HepG2 (cell line): ENCODE measurements at regions not wholly inside any gene's neighbourhood (a gene's known extent, or its start where the extent isn't known, plus 50 kb on each side); places are given as distances from the start of the nearest gene placed in this dataset.

Experiments
- ARNT2 ChIP-seq: sonication (generic); formaldehyde crosslinking; IDR thresholded peaks from 2 replicates; pipeline ENCODE4 v1.8.0; 2022; ENCODE audit warnings: mild to moderate bottlenecking, low read depth, missing genetic modification reagents, moderate library complexity
- ATF7-NPFF ChIP-seq: sonication (generic); formaldehyde crosslinking; IDR thresholded peaks from 2 replicates; pipeline ENCODE4 v1.8.1; 2023; ENCODE audit warnings: mild to moderate bottlenecking, low read depth, missing genetic modification reagents, moderate library complexity
- CERS6 ChIP-seq: sonication (generic); formaldehyde crosslinking; IDR thresholded peaks from 2 replicates; pipeline ENCODE4 v1.5.0; 2020; ENCODE audit warnings: missing genetic modification reagents
- ERF ChIP-seq: IDR thresholded peaks from 2 replicates; pipeline ENCODE4 v1.6.1; 2018; ENCODE audit warnings: missing biosample characterization, missing genetic modification reagents
- ETS1 ChIP-seq: sonication (generic); formaldehyde crosslinking; IDR thresholded peaks from 2 replicates; pipeline ENCODE4 v1.4.0; 2020; ENCODE audit warnings: missing genetic modification reagents
- FOSL2 ChIP-seq: sonication (generic); formaldehyde crosslinking; IDR thresholded peaks from 2 replicates; pipeline ENCODE4 v1.4.0; 2020; ENCODE audit warnings: missing genetic modification reagents
- GABPA ChIP-seq, 2 experiments: IDR thresholded peaks; 2 replicates each; pipeline ENCODE4 v1.6.1; 2011 to 2016; ENCODE audit warnings: low read depth in 2 of 2, low read length in 1 of 2, missing biosample characterization in 1 of 2, missing genetic modification characterization in 1 of 2
- GATA4 ChIP-seq: sonication (generic); IDR thresholded peaks from 2 replicates; pipeline ENCODE4 v1.6.1; 2016; ENCODE audit warnings: antibody characterized with exemption, low read depth, borderline replicate concordance
- MLLT10 ChIP-seq: sonication (generic); formaldehyde crosslinking; IDR thresholded peaks from 2 replicates; pipeline ENCODE4 v1.4.0; 2020; ENCODE audit warnings: missing genetic modification reagents
- MTA1 ChIP-seq: sonication (generic); formaldehyde crosslinking; IDR thresholded peaks from 2 replicates; pipeline ENCODE4 v1.4.0; 2020; ENCODE audit warnings: missing genetic modification reagents, mild to moderate bottlenecking, borderline replicate concordance
- NCOA2 ChIP-seq: sonication (generic); formaldehyde crosslinking; IDR thresholded peaks from 2 replicates; pipeline ENCODE4 v1.8.0; 2022; ENCODE audit warnings: inconsistent platforms
- NRL ChIP-seq: sonication (generic); formaldehyde crosslinking; IDR thresholded peaks from 2 replicates; pipeline ENCODE4 v1.5.0; 2020; ENCODE audit warnings: missing genetic modification reagents, mild to moderate bottlenecking, moderate library complexity, borderline replicate concordance
- SIX4 ChIP-seq: sonication (generic); formaldehyde crosslinking; IDR thresholded peaks from 2 replicates; pipeline ENCODE4 v1.4.0; 2020; ENCODE audit warnings: missing genetic modification reagents
- SRSF9 ChIP-seq: fragments of 200-400 bp; formaldehyde crosslinking; IDR thresholded peaks from 2 replicates; pipeline ENCODE4 v1.6.1; 2018; ENCODE audit warnings: borderline replicate concordance, mild to moderate bottlenecking, low read depth, low read length; ENCODE audit not compliant: insufficient read depth, poor library complexity, severe bottlenecking
- TFDP2 ChIP-seq: sonication (generic); formaldehyde crosslinking; IDR thresholded peaks from 2 replicates; pipeline ENCODE4 v1.4.0; 2020; ENCODE audit warnings: missing genetic modification reagents
- TSC22D2 ChIP-seq: sonication (generic); formaldehyde crosslinking; IDR thresholded peaks from 2 replicates; pipeline ENCODE4 v1.5.1; 2020; ENCODE audit warnings: missing genetic modification reagents, mild to moderate bottlenecking, borderline replicate concordance
- ZBTB26 ChIP-seq: IDR thresholded peaks from 2 replicates; pipeline ENCODE4 v1.6.1; 2016; ENCODE audit warnings: missing compliant biosample characterization, missing genetic modification reagents, borderline replicate concordance
- ZBTB34 ChIP-seq: sonication (generic); formaldehyde crosslinking; IDR thresholded peaks from 2 replicates; pipeline ENCODE4 v1.8.0; 2022; ENCODE audit warnings: mild to moderate bottlenecking, missing genetic modification reagents
- ZEB1 ChIP-seq: IDR thresholded peaks from 2 replicates; pipeline ENCODE4 v1.6.1; 2012; ENCODE audit warnings: mild to moderate bottlenecking, low read depth, inconsistent platforms; ENCODE audit not compliant: insufficient replicate concordance
- ZFYVE20 ChIP-seq: sonication (generic); formaldehyde crosslinking; IDR thresholded peaks from 2 replicates; pipeline ENCODE4 v1.8.0; 2023; ENCODE audit warnings: low read depth, mild to moderate bottlenecking, moderate library complexity, missing genetic modification reagents, borderline replicate concordance
- ZNF101 ChIP-seq: sonication (generic); formaldehyde crosslinking; IDR thresholded peaks from 2 replicates; pipeline ENCODE4 v1.4.0; 2020; ENCODE audit warnings: mild to moderate bottlenecking, low read depth, missing genetic modification reagents, borderline replicate concordance
- ZNF143 ChIP-seq: sonication (generic); formaldehyde crosslinking; IDR thresholded peaks from 2 replicates; pipeline ENCODE4 v1.4.0; 2020; ENCODE audit warnings: missing genetic modification reagents
- ZNF251 ChIP-seq: sonication (generic); formaldehyde crosslinking; IDR thresholded peaks from 2 replicates; pipeline ENCODE4 v1.9.0; 2021; ENCODE audit warnings: mild to moderate bottlenecking, missing genetic modification reagents
- ZNF446 ChIP-seq: sonication (generic); formaldehyde crosslinking; IDR thresholded peaks from 2 replicates; pipeline ENCODE4 v1.5.0; 2020; ENCODE audit warnings: mild to moderate bottlenecking, missing genetic modification reagents
- ZSCAN12 ChIP-seq: sonication (generic); formaldehyde crosslinking; IDR thresholded peaks from 2 replicates; pipeline ENCODE4 v1.9.0; 2021; ENCODE audit warnings: mild to moderate bottlenecking, missing genetic modification reagents

- TF ChIP-seq TFDP2: no peak
- TF ChIP-seq ZBTB26 (CRISPR knock-in tag): 0 out of 2 replicates have a peak, but pooled peaks have one; percentile 19
- no peak for TF ChIP-seq CERS6 (CRISPR knock-in tag)
- peak; percentile 44; the same call in 1 of the 2 replicates for TF ChIP-seq SIX4 (CRISPR knock-in tag)
- 0 out of 2 replicates have a peak, but pooled peaks have one; percentile 58 for TF ChIP-seq ZNF101
- no peak for TF ChIP-seq ZNF446 (CRISPR knock-in tag)
- TF ChIP-seq ZSCAN12: no peak
- no peak for TF ChIP-seq ZNF251 (CRISPR knock-in tag)
- peak; percentile 39; the same call in 1 of the 2 replicates for TF ChIP-seq ERF (CRISPR knock-in tag)
- TF ChIP-seq TSC22D2 (CRISPR knock-in tag): no peak; the same call in 1 of the 2 replicates
- TF ChIP-seq SRSF9: no peak
- TF ChIP-seq ZFYVE20 (CRISPR knock-in tag): no peak
- no peak for TF ChIP-seq ZNF143 (CRISPR knock-in tag)
- TF ChIP-seq ATF7-NPFF (CRISPR knock-in tag): no peak
- peak; percentile 66; the same call in 1 of the 2 replicates for TF ChIP-seq GATA4
- TF ChIP-seq GABPA (IDR thresholded peaks at IDR 0.05; ENCODE audit: low read depth, low read length): no peak
- no peak for TF ChIP-seq GABPA (CRISPR knock-in tag; IDR thresholded peaks at IDR 0.05; ENCODE audit: low read depth)
- TF ChIP-seq ARNT2 (CRISPR knock-in tag): 0 out of 2 replicates have a peak, but pooled peaks have one; percentile 31
- 0 out of 2 replicates have a peak, but pooled peaks have one; percentile 42 for TF ChIP-seq MTA1 (CRISPR knock-in tag)
- TF ChIP-seq FOSL2 (CRISPR knock-in tag): peak; percentile 95
- peak; percentile 35 for TF ChIP-seq ZEB1
- no peak for TF ChIP-seq NRL (CRISPR knock-in tag)
- TF ChIP-seq NCOA2 (CRISPR knock-in tag): peak; percentile 98
- peak; percentile 39; the same call in 1 of the 2 replicates for TF ChIP-seq ZBTB34 (CRISPR knock-in tag)
- no peak for TF ChIP-seq MLLT10 (CRISPR knock-in tag)
- no peak for TF ChIP-seq ETS1 (CRISPR knock-in tag)
Observed at GRCh38 chr3:110773413-110773954, 298.1 kb upstream of the NECTIN3 start (continued).
